C4-2B (cell line): ENCODE measurements at regions not wholly inside any gene's neighbourhood (a gene's known extent, or its start where the extent isn't known, plus 50 kb on each side); places are given as distances from the start of the nearest gene placed in this dataset.

Experiments
- H3K27ac ChIP-seq: fragments of 450-650 bp; 2 replicates; pipeline ENCODE4 v1.5.1; 2017
- CTCF ChIP-seq: fragments of 450-650 bp; conservative IDR thresholded peaks from 2 replicates; pipeline ENCODE4 v1.5.1; 2017; ENCODE audit warnings: mild to moderate bottlenecking
- ZFX ChIP-seq: fragments of 450-650 bp; IDR thresholded peaks from 2 replicates; pipeline ENCODE4 v1.6.1; 2017

- TF ChIP-seq CTCF (no peak), ZFX (no peak)
Measured at GRCh38 chr11:37574361-37574760, 976.3 kb upstream of the RAG2 start.

GRCh38 chr11:37572491-37573171, 974.6 kb upstream of the RAG2 start:
- H3K27ac ChIP-seq: no peak overlapping the region
- TF ChIP-seq CTCF (no peak), ZFX (no peak)

More at GRCh38 chr11:37574361-37574760, 976.3 kb upstream of the RAG2 start:
- H3K27ac ChIP-seq: no peak overlapping the region

- H3K27ac ChIP-seq: no peak overlapping the region
- TF ChIP-seq CTCF (no peak), ZFX (no peak)
Measured at GRCh38 chr11:37571246-37571645, 973.2 kb upstream of the RAG2 start.

- TF ChIP-seq ZFX (no peak), CTCF (no peak)
- H3K27ac ChIP-seq: no peak overlapping the region
Measured at GRCh38 chr11:37560991-37561390, 963.0 kb upstream of the RAG2 start.

GRCh38 chr11:37560346-37560745, 962.3 kb upstream of the RAG2 start:
- no peak overlapping the region for H3K27ac ChIP-seq
- TF ChIP-seq CTCF (no peak), ZFX (no peak)

- TF ChIP-seq CTCF (no peak), ZFX (no peak)
- H3K27ac ChIP-seq: no peak overlapping the region
Measured at GRCh38 chr11:37558619-37559210, 960.7 kb upstream of the RAG2 start.

GRCh38 chr11:37557990-37558389, 960.0 kb upstream of the RAG2 start:
- no peak overlapping the region for H3K27ac ChIP-seq
- TF ChIP-seq ZFX (no peak), CTCF (no peak)
